IPS-15b (cell line): ENCODE measurements at regions not wholly inside any gene's neighbourhood (a gene's known extent, or its start where the extent isn't known, plus 50 kb on each side); places are given as distances from the start of the nearest gene placed in this dataset.

Source experiments
- H3K27me3 ChIP-seq: one replicate; pipeline ENCODE4 v1.6.1; 2013; ENCODE audit warnings: low read length; ENCODE audit not compliant: control insufficient read depth, insufficient read depth
- H3K36me3 ChIP-seq: one replicate; pipeline ENCODE4 v1.6.1; 2013; ENCODE audit warnings: low read length; ENCODE audit not compliant: control insufficient read depth, insufficient read depth
- H3K4me1 ChIP-seq: one replicate; pipeline ENCODE4 v1.6.1; 2013; ENCODE audit warnings: mild to moderate bottlenecking, low read length; ENCODE audit not compliant: control insufficient read depth, insufficient read depth
- H3K4me3 ChIP-seq: one replicate; pipeline ENCODE4 v1.5.1; 2013; ENCODE audit warnings: low read depth, low read length
- H3K9ac ChIP-seq: one replicate; pipeline ENCODE4 v1.6.1; 2013; ENCODE audit warnings: low read depth, mild to moderate bottlenecking, low read length
- H3K9me3 ChIP-seq: one replicate; pipeline ENCODE4 v1.6.1; 2013; ENCODE audit warnings: mild to moderate bottlenecking, low read length; ENCODE audit not compliant: control insufficient read depth, insufficient read depth

DNA sequence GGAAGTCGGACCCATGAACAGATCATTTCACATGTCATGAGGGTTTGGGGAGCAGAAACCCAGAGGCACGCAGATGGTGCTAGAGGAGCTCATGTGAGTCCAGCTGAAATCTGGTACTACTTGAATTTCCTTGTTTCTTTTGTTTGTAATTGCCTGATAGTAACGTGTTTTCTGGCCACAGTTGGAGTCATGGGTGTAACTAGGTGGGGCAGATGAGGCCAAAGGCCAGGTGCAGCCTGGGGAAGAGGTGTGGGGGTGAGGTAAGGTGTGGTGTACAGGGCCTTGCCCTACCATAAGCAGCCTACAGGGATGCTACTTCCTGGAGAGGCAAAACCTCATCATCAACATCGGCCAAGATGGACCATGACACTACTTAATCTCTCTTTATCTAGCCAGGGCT, 271.4 kb downstream of the PTTG2 start:
- no peak overlapping the region for H3K9ac ChIP-seq
- no peaks in the 10 kb centered on the region for H3K27me3 ChIP-seq
- H3K4me3 ChIP-seq, result no peak overlapping the region
- no peaks in the 10 kb centered on the region for H3K4me1 ChIP-seq
- H3K36me3 ChIP-seq, result no peaks in the 10 kb centered on the region
- H3K9me3 ChIP-seq, result no peaks in the 10 kb centered on the region

- Histone ChIP-seq H3K4me1 (no peaks in the 10 kb centered on the region), H3K9me3 (no peaks in the 10 kb centered on the region), H3K36me3 (no peaks in the 10 kb centered on the region), H3K9ac (no peak overlapping the region), H3K4me3 (no peak overlapping the region), H3K27me3 (no peaks in the 10 kb centered on the region)
Measured at GRCh38 chr4:38232741-38233140, 272.5 kb downstream of the PTTG2 start.

DNA sequence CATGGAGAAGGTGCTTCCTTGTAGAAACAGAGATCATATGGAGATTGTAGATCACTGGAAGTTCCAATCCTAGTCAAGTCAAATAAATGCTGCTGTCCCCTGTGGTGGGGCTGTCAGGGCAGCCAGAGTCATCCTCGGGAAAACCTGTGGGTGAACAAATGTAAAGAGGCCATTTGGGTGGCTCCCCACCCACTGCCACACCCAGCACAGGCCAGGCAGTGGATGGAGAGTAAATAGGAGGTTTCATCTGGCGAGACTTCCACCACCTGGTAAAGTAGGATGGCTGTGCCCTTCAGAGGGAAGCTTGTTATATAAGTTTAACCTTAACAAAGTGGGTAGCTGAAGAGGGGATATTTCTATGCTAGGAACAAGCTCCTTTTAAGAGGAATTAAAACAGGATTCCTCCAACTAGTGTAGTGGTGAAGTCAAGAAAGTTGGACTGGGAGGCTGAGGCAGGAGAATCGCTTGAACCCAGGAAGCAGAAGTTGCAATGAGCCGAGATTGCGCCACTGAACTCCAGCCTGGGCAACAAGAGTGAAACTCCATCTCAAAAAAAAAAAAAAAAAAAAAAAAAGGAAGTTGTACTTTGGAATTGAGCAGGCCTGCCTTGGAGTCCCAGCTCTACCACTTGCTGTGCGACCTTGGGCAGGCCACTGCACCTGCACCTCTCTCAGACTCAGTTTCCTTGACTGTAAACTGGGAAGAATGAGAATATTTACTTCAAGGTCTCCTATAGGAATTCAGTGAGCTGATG, 273.7 kb downstream of the PTTG2 start:
- no peaks in the 10 kb centered on the region for H3K4me1 ChIP-seq

GRCh38 chr4:38235354-38235753, 275.2 kb downstream of the PTTG2 start:
- no peaks in the 10 kb centered on the region for H3K9me3 ChIP-seq
- H3K27me3 ChIP-seq, result no peaks in the 10 kb centered on the region
- H3K36me3 ChIP-seq, result no peaks in the 10 kb centered on the region
- H3K9ac ChIP-seq, result no peak overlapping the region
- no peaks in the 10 kb centered on the region for H3K4me1 ChIP-seq
- H3K4me3 ChIP-seq, result no peak overlapping the region

More for the DNA sequence above, 273.7 kb downstream of the PTTG2 start:
- Histone ChIP-seq H3K9ac (no peak overlapping the region), H3K9me3 (no peaks in the 10 kb centered on the region), H3K4me3 (no peak overlapping the region), H3K27me3 (no peaks in the 10 kb centered on the region), H3K36me3 (no peaks in the 10 kb centered on the region)

- H3K9me3 ChIP-seq, result no peaks in the 10 kb centered on the region
- no peaks in the 10 kb centered on the region for H3K36me3 ChIP-seq
- no peaks in the 10 kb centered on the region for H3K4me1 ChIP-seq
- H3K27me3 ChIP-seq, result no peaks in the 10 kb centered on the region
- H3K4me3 ChIP-seq, result no peak overlapping the region
- H3K9ac ChIP-seq, result no peak overlapping the region
Measured at GRCh38 chr4:38236003-38236402, 275.8 kb downstream of the PTTG2 start.

DNA sequence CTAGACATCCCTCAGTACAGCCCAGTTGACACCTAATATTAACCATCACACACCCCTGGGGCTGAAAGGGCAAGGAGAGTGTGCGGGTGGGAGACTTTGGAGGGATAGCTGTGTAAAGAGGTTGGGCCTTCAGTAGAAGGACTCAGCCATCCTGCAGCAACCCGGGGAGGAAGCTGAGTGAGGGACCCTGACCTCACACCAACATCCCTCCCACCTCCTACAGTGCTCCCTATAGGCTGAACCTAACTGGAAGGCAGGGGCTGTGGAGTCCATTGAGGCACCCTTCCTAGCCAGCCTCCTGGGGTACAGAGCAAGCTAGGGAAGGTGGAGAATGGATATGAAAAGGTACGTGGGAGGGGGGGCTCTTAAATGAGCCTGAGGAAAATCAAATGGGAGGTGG, 276.3 kb downstream of the PTTG2 start:
- no peak overlapping the region for H3K9ac ChIP-seq
- H3K4me1 ChIP-seq, result no peaks in the 10 kb centered on the region
- no peaks in the 10 kb centered on the region for H3K27me3 ChIP-seq
- H3K4me3 ChIP-seq, result no peak overlapping the region
- no peaks in the 10 kb centered on the region for H3K9me3 ChIP-seq
- no peaks in the 10 kb centered on the region for H3K36me3 ChIP-seq

GRCh38 chr4:38237139-38237538, 276.9 kb downstream of the PTTG2 start:
- H3K9ac ChIP-seq, result no peak overlapping the region
- H3K36me3 ChIP-seq, result no peaks in the 10 kb centered on the region
- no peaks in the 10 kb centered on the region for H3K9me3 ChIP-seq
- no peaks in the 10 kb centered on the region for H3K27me3 ChIP-seq
- no peaks in the 10 kb centered on the region for H3K4me1 ChIP-seq
- no peak overlapping the region for H3K4me3 ChIP-seq

- Histone ChIP-seq H3K9me3 (no peaks in the 10 kb centered on the region), H3K4me1 (no peaks in the 10 kb centered on the region), H3K27me3 (no peaks in the 10 kb centered on the region), H3K9ac (no peak overlapping the region), H3K4me3 (no peak overlapping the region), H3K36me3 (no peaks in the 10 kb centered on the region)
Measured at GRCh38 chr4:38241541-38241940, 281.3 kb downstream of the PTTG2 start.

- Histone ChIP-seq H3K9ac (no peak overlapping the region), H3K9me3 (no peaks in the 10 kb centered on the region), H3K4me3 (no peak overlapping the region), H3K36me3 (no peaks in the 10 kb centered on the region), H3K27me3 (no peaks in the 10 kb centered on the region), H3K4me1 (no peaks in the 10 kb centered on the region)
Measured at GRCh38 chr4:38242101-38242500, 281.9 kb downstream of the PTTG2 start.

- H3K9me3 ChIP-seq, result no peaks in the 10 kb centered on the region
- no peak overlapping the region for H3K4me3 ChIP-seq
- no peak overlapping the region for H3K9ac ChIP-seq
- no peaks in the 10 kb centered on the region for H3K4me1 ChIP-seq
- no peaks in the 10 kb centered on the region for H3K36me3 ChIP-seq
- H3K27me3 ChIP-seq, result no peaks in the 10 kb centered on the region
Measured at GRCh38 chr4:38242822-38243387, 282.7 kb downstream of the PTTG2 start.

DNA sequence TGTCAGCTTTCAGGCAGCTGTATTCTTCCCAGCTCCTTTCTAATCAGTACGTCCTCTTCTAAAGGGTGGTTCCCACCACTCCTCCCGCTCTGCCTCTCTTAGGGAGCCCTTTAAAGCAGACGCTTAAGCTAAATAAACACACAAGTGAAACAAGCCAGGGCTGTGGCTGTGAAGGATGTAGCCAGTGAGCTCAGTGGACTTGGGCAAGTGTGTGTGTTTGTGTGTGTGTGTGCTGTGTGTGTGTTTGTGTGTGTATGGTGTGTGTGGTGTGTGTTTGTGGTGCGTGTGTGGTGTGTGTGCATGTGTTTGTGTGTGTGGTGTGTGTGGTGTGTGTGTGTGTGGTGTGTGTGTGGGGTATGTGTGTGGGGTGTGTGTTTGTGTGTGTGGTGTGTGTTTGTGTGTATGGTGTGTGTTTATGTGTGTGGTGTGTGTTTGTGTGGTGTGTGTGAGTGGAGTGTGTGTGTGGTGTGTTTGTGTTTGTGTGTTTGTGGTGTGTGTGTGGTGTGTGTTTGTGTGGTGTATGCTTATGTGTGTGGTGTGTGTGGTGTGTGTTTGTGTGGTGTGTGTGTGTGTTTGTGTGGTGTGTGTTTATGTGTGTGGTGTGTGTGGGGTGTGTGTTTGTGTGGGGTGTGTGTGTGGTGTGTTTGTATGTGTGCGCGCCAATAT, 283.3 kb downstream of the PTTG2 start:
- H3K4me3 ChIP-seq, result no peak overlapping the region
- no peak overlapping the region for H3K9ac ChIP-seq
- H3K27me3 ChIP-seq, result no peaks in the 10 kb centered on the region
- H3K9me3 ChIP-seq, result no peaks in the 10 kb centered on the region
- H3K4me1 ChIP-seq, result no peaks in the 10 kb centered on the region
- H3K36me3 ChIP-seq, result no peaks in the 10 kb centered on the region

GRCh38 chr4:38254825-38255224, 294.6 kb downstream of the PTTG2 start:
- Histone ChIP-seq H3K9ac (no peak overlapping the region), H3K36me3 (no peaks in the 10 kb centered on the region), H3K27me3 (no peaks in the 10 kb centered on the region), H3K9me3 (peaks cover 3% of the 10 kb centered on the region), H3K4me3 (no peak overlapping the region), H3K4me1 (no peaks in the 10 kb centered on the region)
